NCI-H748 (cell line): ENCODE measurements at regions not wholly inside any gene's neighbourhood (a gene's known extent, or its start where the extent isn't known, plus 50 kb on each side); places are given as distances from the start of the nearest gene placed in this dataset.
A peak's percentile ranks its signal among the peaks of the same experiment; 100 is the strongest.

Experiments used
- DNase-seq: peaks from one replicate; lab custom pipeline; 2025; ENCODE audit not compliant: unreplicated experiment; lab: John Stamatoyannopoulos, UW

DNA sequence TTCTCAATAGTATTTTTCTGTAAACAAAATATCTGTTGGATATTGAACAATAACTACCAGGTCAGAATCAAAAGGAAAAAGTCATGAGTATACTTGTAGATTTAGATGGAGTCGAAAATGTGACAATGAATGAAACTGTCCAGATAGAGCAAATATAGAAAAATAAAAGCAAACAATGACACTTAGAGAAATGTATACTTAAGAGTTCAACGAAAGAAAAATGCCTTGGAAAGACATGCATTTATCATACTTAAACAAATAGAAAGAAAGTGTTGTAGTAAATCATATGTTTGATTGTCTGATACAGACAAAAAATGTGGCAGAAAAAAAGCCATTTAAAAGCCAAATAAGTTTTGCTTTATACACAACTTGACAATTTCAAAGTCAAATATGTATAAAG, 571.2 kb upstream of the MGAT4C start:
- no peak for DNase-seq

DNA sequence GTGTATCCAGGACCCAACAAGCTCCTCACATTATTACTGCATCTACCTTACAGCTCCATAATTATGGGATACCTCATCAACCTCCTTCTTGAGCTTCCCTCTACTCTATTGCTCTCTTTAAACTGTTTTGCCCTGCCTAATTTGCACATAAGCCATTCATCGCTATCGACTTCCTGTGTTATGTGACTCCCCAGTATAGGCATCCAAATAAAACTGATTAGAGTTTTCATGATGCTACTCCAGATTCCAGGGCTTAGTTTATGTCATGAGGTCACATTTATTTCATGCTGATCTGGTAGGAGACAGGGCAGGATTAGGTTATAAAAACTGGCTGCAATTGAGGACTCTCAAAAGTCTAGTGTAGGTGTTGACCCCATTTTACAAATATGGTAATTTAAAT, 569.9 kb upstream of the MGAT4C start:
- DNase-seq = no peak

DNA sequence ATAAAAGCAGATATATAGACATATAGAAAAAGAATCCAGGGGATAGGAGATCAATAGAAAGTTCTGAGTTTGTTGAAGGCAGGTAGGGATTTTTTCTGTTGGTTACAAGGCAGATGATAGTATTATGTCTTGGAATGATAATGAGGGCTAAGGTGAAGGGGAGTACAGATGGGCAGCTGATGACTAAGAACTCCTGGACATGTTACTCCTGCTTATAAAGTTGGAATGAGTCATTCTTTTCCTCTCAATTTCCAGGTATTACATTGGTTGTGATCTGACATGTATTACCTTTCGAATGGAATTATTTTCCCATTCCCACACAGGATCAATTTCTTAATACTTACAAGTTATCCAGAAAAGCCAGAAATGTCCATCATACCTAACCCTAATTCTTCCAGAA, 545.2 kb upstream of the MGAT4C start:
- DNase-seq = no peak

DNA sequence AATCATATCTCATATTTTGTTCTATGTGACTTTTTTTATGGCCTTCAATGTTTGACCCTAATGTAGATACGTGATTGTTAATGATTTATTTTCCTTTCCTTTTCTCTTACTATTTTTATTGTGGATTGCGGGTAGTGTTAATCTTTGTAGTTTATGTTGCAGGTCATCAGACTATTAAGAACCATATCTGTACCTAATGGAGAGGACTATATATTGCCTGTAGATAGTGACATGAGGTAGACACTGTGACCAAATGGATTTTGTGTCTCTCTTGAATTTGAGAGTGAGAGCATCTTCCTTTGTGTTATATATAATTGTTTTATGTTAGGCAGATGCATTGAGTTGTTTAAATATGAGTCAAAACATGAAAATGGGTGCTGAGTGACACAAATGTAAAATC, 543.4 kb upstream of the MGAT4C start:
- no peak for DNase-seq

DNA sequence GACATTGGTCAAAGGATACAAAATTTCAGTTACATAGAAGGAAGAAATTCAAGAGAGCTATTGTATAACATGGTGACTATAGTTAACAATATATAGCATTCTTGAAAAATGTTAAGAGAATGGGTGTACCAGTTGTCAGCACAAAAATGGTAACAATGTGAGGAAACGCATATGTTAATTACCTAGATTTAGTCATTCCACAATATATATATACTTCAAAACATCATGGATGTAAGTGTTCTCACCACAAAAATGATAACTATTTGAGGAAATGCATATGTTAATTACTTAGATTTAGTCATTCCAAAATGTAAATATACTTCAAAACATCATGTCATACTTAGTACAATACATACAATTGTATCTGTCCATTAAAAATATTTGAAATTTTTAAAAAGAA, 540.4 kb upstream of the MGAT4C start:
- no peak for DNase-seq

DNA sequence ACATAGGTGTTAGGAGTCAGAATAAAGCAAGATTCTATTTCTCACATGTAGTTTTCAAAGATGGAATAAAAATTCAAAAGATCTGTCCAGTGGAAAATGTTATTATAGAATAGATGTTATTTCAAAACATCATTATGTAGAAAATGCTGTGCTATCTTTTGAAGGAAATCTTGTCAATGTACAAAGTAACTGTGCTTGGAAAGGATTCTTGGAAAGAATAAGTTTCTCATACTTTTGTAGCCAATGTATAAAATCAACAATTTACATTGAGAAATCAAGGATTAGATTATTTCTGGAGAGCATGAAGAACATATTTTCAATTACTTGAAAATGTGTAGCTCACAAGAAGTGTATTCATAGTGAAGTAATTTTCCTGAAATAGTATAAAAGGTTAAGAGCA, 532.5 kb upstream of the MGAT4C start:
- no peak for DNase-seq

DNA sequence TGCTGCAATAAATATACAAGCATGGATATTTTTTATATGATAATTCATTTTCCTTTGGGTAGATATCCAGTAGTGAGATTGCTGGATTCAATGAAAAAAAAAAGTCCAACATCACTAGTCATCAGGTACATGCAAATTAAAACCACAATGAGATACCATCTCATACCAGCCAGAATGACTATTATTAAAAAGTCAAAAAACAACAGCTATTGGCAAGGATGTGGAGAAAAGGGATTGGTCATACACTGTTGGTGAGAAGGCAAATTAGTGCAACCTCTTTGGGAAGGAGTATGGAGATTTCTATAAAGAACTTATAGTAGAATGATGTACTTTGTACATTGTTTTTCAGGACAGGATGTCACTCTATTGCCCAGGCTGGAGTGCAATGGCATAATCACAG, 531.2 kb upstream of the MGAT4C start:
- no peak for DNase-seq

DNA sequence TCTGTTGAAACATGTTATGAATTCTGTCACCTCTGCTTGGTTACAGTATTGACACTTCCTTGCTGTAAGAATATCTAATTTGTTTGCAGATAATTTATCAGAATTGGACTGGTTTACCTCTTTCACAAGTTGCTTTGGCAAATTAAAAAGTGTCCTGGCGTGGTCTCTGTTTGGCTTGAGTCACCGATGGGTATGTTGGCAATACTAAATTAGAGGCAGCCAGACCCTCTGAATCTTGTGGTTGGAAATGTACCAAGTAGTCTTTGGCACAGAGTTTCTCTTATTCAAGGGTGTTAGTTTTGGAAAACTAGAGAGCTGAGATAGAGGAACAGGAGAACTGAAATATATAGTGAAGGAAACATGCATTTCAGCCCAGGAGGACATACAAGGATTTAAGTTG, 521.1 kb upstream of the MGAT4C start:
- peak; percentile 3 for DNase-seq

DNA sequence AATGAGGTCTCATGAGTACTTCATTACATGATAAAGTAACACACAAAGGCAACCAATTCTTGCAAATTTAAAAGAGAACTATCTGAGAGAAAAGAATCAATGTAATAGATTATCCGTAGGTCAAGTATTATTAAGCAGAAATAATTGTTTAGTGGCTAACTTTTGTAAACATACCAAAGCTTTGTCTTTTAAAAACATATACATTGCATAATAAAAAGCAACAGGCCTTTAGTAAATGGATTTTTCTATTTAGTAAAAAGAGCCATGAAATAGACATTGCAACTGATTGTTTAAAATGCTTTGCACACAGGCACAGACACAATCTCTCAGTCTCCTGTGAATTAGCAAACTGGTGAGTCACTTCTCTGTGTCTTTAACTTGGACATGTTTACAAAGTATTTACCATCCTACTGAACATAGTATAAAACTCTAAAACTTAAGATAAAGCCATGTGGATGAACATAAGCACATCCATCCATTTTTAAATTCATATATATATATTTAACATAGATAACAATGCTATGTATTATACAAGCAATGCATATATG, 518.7 kb upstream of the MGAT4C start:
- DNase-seq = no peak

DNA sequence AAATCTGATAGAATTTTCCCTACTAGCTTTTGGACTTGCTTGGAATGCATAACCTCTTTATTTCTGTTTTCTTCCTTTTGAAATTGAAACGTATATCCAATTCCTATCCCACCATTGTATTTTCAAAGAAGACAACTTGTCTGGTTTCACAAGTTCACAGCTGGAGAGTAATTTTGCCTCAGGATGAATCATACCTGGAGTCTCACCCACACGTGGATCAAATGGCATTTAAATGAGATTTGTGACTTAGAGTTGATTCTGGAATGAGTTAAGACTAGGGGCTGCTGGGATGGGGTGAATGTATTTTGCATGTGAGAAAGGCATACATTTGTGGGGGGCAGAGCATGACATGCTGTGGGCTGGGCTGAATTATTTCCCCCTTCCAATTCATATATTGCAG, 516.5 kb upstream of the MGAT4C start:
- DNase-seq = no peak

DNA sequence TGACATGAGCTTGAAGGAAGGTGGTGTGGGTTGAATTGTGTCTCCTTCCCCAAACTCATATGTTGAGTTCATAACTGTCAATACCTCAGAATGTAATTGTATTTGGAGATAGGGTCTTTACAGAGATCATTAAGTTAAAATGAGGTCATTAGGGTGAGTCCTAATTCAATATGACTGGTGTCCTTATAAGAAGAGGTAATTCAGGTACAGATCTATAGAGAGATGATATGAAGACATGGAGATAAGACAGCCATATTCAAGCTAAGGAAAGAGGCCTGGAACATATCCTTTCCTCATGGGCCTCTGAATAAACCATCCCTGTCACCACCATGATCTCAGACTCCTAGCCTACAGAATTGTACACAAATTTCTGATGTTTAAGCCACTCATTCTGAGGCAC, 514.7 kb upstream of the MGAT4C start:
- DNase-seq = no peak

DNA sequence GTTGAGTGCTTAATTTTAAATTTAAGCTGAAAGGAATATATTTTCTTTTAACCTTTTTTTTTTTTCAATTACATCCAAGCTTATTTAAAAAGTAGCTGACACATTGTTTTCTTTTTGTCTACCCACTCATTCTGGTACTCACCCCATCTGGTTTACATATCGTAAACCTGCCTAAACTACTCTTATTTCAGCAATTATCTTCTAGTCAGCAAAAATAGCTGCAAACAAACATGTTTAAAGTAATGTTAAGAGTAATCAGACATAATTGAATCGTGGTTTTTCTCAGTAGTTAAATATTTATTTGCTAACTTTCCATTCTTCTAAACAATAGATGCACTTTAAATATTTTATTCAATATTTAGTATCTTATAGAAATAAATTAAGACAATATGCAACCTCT, 492.7 kb upstream of the MGAT4C start:
- peak; percentile 68 for DNase-seq

DNA sequence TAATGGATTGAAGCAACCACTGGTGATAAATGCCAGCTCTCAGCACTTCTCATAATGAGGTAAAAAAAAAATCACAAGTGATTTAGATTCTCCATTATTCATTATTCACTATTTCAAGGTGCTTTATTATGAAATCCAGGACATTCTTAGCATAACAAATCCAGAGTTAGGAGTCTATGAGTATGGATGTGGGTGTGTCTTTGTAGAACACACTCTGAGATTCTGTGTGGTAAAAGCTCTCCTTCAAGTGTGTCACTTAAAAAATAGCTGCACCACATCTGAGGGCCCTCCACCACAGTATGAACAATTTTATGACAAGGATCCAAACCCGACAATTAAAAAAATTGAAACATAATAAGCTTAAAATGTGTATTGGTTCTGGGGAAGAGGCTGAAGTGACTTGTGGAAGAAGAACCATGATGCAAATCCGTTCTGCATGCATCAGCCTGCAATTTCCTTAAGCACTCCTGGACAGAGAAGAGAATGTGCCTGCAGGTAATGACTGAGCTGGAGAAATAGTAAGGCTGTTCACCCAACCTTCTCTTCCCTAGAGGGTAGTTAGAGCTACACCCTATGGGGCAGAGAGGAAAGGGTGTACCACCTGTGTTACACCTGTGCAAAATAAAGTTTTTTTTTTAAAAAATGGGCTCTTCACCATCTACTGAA, 488.5 kb upstream of the MGAT4C start:
- DNase-seq = no peak

DNA sequence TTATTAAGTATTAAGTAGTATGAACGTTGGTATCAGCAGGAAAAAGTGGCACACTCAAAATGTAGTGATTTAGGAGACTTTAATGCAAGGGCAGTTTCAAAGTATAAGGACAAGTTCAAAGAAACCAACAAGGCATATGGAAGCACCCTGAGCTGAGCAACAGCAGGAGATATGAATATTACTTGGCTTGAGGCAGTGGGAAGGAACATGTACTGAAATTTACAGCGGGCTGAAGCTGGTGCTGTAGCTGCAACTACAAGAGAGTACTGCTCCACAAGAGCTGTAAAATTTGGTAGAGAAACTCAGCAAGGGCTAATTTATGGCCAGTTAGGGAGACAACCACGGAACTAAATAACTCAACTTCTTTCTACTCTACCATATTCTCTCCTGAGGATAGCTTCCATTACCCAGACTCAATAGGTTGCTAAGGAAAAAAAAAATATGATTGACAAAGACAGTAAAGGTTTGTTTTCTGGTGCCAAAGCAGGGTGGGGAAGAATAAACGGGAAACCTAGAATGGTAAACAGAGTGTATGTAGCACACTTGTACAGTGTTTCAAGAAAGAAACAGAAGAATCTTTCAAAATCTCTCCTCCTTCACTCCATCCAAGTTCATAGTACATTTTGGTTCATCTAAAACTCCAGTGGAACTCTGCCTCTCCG, 487.8 kb upstream of the MGAT4C start:
- DNase-seq = no peak

DNA sequence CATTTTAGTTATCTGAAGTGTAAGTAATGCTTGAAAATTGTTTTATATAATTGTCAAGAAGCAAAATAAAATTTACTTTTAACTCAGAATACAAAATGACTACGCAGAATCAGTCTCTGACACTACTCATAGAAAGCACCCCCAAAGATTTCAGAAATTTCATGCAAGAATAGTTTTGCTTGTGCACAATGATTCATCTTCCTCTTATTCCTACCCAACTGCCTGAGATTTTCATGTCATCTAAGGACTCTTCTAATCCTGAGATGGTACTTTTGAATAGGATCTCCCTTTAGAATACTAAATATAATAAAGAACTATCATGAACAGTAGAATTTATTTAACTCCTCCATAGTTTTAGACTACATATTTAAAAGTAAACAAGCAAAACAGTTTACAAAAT, 485.3 kb upstream of the MGAT4C start:
- no peak for DNase-seq

DNA sequence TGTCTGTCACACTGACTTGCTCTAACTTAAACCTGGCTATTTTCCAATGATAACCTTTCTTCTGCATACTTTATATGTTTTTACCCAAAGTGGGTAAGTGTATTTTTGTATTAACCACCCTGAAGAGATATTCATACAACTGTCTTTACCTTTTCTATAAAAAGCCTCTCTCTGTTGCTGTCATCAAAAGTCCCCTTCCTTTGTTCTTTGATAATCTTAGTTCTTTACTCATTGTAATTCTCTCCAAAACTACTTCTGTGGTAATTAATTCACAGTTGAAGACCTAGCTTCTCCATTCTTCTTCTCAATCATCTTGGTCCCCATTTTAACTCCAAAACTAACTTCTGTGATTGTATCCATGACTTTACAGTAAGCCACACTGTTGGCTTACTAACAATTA, 479.7 kb upstream of the MGAT4C start:
- DNase-seq = no peak

DNA sequence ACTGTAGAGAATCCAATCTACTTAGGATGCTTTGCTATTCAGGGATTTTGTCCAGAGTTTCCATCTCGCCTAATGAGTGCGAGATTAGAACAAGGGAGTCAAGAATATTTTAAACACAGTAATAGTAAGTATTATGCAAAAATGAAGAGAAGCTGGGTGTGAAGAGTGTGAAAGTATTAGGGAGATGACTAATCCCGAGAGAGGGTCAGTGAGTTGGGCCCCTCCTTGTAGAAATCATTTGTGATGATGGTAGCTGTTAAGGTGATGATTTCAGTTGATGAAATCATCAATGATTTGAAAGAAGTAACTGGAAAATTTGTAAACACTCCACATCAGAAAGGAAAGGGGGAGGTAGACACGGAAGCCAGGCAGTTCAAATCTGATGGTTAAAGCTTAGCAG, 478.9 kb upstream of the MGAT4C start:
- no peak for DNase-seq

DNA sequence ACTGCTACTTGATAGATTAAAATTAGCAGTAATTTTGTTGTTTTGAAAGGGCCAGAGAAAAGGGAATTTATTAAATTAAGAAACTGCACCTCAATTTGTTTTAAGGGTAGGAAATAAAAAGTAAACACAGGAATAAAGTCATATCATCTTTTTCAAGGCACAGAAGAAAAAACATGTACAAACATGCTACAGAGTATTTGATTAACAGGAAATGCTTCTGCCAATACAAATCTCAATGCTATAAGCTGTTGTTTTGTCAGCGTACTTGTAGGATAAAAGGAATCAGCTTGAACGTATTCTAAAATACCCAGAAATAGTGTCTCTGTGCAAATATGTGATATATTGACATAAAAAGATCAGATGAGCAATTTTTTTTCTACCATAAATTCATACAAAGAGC, 474.0 kb upstream of the MGAT4C start:
- DNase-seq = no peak

DNA sequence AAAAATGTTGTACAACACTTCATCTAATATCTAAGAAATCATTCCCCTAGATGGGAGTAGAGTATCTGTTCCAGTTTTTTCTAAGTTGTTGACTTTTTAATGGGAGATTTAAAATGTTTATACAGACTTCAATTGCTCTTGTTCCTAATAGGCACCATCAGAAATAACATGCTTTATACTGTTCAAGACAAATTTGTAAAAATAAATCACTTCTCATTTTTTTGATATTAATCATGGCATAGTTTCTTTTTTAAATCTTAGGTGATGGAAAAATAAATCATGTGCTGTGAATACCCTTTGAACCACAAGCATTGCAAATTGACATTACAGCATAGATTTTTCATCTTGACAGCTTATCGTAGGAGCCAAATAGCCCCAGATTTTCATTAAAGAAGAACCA, 473.5 kb upstream of the MGAT4C start:
- DNase-seq = no peak

DNA sequence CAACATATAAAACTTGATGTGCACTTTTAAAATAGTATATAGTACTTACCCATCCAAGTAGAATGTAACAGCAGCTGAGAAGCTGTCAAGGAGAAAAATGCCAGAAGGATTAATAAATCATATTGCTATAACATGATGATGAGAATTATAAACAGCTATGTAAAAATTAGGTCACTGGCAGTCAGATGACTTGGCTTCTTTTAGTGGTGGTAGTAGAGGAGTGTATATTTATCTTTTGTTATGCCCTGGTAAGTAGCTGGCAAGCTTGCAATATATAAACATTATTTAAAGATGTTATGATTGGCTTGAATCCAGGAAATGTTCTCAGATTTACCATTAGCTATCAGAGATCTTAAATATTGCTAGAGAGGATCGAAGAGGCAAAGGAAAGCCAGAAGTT, 471.0 kb upstream of the MGAT4C start:
- peak; percentile 58 for DNase-seq

DNA sequence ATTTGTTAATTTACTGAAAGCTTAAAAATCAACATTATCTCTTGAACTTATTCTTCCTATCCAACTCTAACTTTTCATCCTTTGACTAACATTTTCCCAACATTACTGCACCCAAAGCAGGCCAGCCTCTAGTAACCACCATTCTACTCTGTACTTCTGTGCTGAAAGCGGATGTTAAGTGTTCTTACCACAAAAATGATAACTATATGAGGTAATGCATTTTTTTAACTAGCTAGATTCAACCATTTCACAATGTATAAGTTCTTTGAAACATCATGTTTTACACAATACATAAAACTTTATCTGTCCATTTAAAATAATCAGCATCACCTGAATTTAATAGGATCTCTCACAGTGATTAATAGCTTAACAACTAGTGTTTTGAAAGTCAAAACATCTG, 468.5 kb upstream of the MGAT4C start:
- no peak for DNase-seq

DNA sequence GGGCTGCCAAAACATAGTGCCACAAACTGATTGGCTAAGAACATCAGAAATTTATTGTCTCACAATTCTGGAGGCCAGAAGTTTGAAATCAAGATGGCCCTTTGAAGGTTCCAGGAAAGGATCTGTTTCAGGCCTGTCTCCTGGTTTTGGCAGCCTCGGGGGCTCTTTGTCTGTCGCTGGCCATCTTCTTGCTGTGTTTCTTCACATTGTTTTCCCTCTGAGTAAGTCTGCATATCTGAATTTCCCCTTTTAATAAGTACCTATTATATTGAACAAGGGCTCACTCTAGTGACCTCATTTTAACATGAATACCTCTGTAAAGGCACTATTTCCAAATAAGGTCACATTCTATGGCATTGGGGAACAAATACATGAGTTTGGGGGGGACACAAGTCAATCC, 467.1 kb upstream of the MGAT4C start:
- DNase-seq = no peak
